Hippocampal formation (tissue), 2 donors: ENCODE measurements at regions not wholly inside any gene's neighbourhood (a gene's known extent, or its start where the extent isn't known, plus 50 kb on each side); places are given as distances from the start of the nearest gene placed in this dataset.
"Not testable (repeated sequence)": the region's sequence is repeated elsewhere in the genome, so short reads cannot be mapped to it uniquely, and the experiment has no call there.

Source experiments
- DNase-seq, 2 donors: peaks; one replicate each; lab custom pipeline; 2025; lab: John Stamatoyannopoulos, UW

DNA sequence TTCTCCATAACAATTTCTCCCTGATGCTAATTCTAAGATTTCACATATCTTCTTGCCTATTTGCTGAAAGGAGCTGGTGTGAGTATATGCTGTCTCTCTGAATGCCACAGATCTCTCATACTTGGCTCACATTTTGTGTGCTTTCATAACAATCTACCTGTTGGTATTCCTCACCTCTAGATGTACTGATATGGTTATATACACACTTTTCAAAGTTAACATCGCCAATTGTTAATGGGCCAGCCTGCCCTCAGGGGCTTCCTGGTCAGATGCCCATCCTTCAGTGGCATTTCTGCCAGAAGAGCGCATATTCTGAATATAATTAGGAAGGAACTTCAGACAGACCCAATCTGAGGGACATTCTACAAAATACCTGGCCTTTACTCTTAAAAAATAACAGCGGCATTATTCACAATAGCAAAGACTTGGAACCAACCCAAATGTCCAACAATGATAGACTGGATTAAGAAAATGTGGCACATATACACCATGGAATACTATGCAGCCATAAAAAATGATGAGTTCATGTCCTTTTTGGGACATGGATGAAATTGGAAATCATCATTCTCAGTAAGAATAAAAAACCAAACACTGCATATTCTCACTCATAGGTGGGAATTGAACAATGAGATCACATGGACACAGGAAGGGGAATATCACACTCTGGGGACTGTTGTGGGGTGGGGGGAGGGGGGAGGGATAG is 123.9 kb upstream of the FAT1 start:
- not testable (repeated sequence) for DNase-seq

- DNase-seq, result no peak
Observed at GRCh38 chr4:186848437-186848836, 124.8 kb upstream of the FAT1 start.

DNA sequence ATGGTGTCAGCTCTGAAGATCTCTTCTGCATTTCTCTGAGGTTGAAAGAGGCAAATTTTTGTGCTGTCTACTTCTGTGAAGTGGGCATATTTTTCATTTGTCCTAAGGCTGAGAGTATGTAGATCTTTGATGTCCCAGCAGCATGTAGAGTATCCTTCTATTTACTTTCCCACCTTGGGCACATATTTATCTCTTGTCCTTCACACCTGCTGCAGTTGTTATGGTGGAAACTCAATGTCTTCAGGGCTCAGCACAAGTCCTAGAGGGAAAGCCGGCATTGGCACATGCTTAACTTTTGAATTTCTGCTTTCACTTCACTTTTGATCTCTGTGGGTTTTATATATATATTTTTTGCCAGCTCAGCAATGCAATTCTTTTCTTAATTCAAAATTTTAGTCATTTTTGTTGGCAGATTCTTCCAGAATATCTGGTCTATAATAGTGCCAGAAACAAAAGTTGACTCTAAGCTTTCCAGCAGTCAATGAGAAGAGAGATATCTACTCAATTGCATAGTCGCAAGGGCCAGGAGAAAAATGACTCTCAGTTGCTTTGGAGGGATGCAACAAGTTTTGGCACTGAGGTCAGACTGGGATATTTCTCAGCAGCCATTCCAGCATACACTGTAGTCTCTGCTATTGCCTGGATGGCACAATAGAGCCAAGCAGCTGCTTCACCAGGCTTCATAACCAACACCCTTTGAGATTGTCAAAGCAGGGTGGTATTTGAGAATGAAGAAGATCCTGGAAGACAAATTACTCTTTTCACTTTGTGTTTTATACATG is 127.8 kb upstream of the FAT1 start:
- no peak for DNase-seq

DNA sequence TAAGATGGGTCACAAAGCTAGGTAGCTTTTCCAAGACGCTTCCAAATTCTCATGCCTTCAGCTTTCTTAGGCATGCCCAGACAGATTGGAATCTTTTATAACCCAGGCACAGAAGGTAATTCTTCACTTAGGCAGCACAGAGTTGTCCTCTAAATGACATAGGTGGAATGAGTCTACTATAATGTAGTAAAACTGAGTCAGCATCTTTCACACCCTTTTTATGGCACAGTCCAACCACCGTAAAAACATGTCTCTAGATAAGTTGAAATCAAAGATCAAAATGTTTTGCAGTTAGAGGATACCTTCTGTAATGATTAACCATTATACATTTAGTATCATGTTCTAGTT is 128.4 kb upstream of the FAT1 start:
- no peak for DNase-seq

DNA sequence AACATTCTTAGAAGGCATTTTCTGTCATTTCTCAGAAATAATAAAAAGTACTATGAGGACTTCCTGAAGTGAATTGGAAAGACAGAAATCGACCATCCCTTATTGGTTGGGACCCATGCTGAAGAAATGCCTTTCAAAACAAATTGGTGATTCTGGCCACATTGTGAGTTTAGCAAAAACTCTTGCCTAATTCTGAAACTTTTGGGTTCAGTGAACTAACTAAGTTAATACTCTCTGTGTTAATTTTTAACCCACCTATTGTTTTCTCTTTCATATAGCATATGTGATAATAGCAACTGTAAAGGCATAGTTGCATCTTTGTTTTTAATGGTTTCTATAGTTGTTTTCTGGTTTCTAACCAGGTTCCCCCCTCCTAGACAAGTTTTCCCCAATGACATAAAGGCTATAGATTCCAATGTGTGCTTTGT is 129.3 kb upstream of the FAT1 start:
- no peak for DNase-seq

DNA sequence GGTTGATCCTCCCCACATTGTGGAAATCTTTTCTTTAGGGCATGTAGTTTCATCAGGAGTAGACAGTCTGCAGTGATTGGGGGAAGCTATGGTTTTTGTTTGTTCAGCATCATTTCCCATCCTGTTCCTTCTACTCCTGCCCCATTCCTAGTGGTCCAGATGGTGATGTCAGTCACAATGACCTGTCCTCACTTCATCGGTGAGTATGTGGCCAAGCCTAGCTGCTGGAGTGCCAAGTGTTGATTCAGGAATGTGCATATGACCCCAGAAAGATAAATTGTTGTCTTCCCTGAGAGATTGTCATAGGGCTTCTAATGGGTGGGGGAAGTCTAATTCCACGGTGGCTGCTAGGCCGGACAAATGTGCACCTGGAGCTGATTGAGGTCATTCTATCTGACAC is 130.6 kb upstream of the FAT1 start:
- no peak for DNase-seq

- DNase-seq, result no peak
Observed at GRCh38 chr4:186855111-186855510, 131.5 kb upstream of the FAT1 start.

DNA sequence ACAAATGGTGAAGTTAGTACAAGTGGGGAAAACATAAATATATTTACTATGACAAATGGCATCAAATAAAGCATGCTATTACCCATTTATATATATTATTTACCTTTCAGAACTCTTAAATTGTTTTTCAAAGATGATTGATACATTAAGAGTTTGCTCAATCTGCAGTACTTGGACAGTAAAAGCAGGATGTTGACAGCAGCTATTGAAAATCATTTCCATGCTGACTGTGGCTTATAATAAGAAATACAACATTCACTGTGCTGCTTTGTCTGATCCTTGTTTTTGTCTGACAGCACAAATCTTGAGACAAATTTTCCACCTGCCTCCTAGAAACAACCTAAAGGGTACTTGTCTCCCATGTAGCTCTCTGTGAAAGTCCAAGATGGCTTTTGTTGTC is 134.1 kb upstream of the FAT1 start:
- no peak for DNase-seq

DNA sequence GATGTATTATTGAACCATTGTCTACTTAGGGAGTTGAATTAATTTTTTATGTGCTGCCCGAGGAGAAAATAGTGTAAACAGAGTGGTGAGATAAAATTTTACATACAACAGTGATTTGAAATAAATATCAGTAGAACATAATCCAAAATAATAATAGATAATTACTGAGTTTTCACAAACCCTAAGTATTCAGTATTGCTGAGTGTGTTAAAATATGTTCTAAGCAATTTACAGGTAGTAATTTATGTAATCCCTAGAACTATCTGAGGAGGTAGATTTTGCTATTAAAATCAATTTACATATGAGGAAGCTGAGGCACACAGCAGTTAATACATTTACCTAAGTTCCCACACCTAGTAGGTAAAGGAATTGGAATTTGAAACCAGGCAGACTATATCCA is 134.7 kb upstream of the FAT1 start:
- no peak for DNase-seq

DNA sequence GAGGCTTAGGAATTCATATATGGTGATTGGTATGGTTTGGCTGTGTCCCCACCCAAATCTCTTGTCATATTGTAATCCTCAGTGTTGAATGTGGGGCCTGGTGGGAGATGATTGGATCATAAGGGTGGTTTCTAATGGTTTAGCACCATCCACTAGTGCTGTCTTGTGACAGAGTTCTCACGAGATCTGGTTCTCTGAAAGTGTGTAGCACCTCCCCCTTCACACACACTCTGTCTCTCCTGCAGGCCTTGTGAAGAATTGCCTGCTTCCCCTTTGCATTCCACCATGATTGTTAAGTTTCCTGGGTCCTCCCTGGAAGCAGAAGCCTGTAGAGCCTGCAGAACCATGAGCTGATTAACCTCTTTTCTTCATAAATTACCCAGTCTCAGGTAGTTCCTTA is 135.8 kb upstream of the FAT1 start:
- DNase-seq, result no peak

DNA sequence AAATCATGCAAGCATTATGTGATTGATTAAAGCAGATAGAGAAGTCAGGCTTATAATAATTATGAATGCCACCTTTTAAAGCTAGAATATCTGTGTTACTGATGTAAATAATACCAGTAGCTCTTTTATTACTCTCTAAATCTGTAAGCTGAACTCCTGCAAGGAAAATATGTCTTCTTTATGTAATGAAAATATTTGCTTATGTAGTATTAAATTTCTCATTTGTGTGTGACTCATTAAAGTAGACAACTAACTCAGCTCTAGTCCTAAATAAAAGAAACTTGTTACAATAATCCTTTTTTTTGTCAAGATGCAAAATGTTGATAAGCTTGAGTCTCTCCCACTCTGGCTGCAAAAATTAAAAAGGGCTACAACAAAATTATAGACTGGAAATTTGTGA is 137.7 kb upstream of the FAT1 start:
- DNase-seq, result no peak

- DNase-seq, result no peak
Observed at GRCh38 chr4:186871856-186872255, 148.2 kb upstream of the FAT1 start.

- DNase-seq, result not testable (repeated sequence)
Observed at GRCh38 chr4:186873095-186873494, 149.4 kb upstream of the FAT1 start.

- DNase-seq, result no peak
Observed at GRCh38 chr4:186875476-186875875, 151.8 kb upstream of the FAT1 start.

- DNase-seq, result no peak
Observed at GRCh38 chr4:186876961-186877626, 153.4 kb upstream of the FAT1 start.

DNA sequence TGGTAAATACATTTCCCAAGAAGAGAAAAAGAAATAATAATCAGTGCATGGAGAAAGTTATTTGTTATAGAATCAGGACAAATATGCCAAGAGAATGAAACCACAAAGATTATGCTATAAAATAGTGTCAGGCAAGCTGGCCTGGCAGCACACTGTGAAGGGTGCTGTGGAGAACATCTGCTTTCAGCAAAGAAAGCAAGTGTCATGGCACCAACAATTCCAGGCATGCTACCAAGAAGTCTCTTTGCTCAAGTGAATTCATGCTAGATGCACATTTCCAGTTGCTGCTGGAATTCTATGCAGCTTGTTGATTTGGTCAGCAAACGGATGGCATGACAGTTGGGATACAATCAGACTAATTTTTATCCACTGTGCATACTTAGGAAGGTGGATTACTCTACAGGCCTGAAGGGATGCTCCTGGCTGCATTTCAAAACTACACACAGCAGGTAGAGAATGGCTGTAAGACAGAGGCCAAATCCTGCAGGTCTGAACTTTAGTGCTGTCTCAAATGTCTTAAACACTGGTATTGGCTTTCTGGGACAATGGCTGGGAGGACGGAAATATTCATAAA is 154.6 kb upstream of the FAT1 start:
- DNase-seq, result no peak

- no peak for DNase-seq
Observed at GRCh38 chr4:186881521-186882220, 158.0 kb upstream of the FAT1 start.

- DNase-seq, result no peak
Observed at GRCh38 chr4:186882293-186882692, 158.6 kb upstream of the FAT1 start.

- no peak for DNase-seq
Observed at GRCh38 chr4:186885289-186885688, 161.6 kb upstream of the FAT1 start.

GRCh38 chr4:186886759-186887158 is 163.1 kb upstream of the FAT1 start:
- no peak for DNase-seq

DNA sequence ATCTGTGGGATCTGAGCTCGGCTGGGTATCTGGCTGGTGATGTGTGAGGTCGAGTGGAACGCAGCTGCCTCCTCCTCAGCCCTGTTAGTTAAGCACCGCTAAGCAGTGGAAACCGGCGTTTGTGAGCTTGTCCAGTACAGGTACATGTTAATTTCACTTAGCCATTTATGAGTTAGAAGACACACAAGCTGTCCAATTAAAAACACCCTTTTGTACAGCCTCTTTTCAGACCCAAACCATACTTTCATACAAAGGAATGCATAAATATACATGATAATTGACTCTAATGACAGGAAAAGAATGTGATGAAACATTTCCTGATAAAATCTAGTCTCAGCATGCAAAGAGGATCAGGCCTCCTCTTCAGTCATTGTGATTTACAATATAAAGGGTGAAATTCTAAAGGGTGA is 163.6 kb upstream of the FAT1 start:
- no peak for DNase-seq

DNA sequence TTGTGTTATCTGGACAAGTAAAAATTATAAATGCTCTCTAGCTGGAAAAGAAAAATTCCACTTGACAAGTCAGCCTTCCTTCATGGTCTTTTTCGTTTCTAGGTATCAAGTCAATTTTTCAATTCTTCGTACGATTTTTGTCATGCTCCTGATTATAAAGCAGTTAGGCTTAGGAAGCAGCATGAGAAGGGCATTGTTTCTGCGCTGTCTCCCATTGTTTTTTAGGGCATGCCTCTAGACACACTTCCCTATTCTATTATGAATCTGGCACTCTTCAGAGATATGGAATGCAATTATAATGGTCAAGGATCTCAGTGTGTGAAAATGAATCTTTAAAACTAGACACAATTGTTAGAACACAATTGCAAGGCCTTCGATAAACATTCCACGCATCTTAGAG is 164.1 kb upstream of the FAT1 start:
- DNase-seq, result no peak
